ENCODE measurements at regions not wholly inside any gene's neighbourhood (a gene's known extent, or its start where the extent isn't known, plus 50 kb on each side); places are given as distances from the start of the nearest gene placed in this dataset.
"Not testable (repeated sequence)": the region's sequence is repeated elsewhere in the genome, so short reads cannot be mapped to it uniquely, and the experiment has no call there.

- no peak for DNase-seq
These were observed 523.4 kb downstream of the TENT5A start for GRCh38 chr6:81228912-81229555.

- DNase-seq, result no peak
These were observed 525.5 kb downstream of the TENT5A start for GRCh38 chr6:81226957-81227356.

DNA sequence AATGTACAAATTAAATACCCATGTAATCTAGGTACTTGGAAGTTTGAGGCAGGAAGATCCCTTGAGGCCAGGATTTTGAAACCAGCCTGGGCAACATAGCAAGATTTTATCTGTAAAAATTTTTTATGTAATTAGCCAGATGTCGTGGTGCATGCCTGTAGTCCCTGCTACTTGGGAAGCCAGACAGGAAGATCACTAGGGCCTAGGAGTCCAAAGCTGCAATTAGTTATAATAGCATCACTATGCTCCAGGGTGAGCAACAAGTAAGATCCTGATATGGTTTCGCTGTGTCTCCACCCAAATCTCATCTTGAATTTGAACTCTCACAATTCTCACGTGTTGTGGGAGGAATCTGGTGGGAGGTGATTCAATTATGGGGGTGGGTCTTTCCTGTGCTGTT, 535.8 kb downstream of the TENT5A start:
- no peak for DNase-seq

GRCh38 chr6:81215092-81215432, 537.4 kb downstream of the TENT5A start:
- peak; percentile 67 for DNase-seq

DNA sequence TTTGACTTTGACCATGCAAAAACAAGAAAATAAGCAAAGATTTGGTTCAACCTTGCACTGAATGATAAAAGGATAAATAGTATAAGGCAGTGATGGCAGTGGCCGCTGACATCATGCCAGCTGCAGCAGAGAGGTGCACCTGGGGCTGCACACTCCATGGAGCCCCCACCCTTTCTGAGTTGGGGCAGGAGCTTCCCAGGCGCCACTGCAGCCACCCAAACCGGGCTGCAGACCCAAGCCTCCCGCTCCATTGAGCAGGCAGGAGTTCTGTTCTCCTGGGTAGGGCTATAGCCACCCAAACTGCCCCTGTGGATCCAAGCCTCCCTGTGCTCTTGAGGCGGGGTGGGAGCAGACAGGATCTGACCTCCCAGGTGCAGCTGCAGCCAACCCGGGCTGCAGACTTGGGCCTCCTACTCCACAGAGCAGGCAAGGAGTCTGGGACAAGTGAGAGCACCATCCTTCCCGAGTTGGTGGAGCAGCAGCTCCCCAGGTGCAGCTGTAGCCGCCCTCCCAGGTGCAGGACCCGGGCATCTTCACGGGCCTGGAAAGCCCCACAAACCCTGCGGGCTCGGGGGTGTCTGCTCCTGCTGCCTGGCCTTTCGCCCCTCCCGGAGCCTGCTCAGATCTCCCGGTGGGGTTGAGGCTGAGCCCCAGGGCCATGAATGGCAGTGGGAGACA, 537.9 kb downstream of the TENT5A start:
- no peak for DNase-seq

- DNase-seq, result no peak
These were observed 547.8 kb downstream of the TENT5A start for GRCh38 chr6:81204731-81205130.

DNA sequence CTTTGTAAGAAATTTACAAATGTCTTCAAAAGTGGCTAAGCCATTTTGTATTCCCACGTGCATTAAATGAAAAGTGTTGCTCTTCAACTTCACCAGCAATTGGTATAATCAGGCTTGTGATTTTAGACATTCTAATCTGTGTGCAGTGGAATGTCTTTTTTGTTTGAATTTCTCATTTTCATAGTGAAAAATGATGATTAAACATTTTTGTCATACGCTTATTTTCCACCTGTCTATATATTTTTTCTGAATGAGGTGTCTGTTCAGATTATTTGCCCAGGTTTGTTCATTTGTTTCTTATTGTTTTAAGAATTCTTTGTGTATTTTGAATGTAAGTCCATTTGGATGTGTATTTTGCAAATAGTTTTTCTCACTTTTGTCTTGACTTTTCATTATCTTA, 558.1 kb downstream of the TENT5A start:
- no peak for DNase-seq

DNA sequence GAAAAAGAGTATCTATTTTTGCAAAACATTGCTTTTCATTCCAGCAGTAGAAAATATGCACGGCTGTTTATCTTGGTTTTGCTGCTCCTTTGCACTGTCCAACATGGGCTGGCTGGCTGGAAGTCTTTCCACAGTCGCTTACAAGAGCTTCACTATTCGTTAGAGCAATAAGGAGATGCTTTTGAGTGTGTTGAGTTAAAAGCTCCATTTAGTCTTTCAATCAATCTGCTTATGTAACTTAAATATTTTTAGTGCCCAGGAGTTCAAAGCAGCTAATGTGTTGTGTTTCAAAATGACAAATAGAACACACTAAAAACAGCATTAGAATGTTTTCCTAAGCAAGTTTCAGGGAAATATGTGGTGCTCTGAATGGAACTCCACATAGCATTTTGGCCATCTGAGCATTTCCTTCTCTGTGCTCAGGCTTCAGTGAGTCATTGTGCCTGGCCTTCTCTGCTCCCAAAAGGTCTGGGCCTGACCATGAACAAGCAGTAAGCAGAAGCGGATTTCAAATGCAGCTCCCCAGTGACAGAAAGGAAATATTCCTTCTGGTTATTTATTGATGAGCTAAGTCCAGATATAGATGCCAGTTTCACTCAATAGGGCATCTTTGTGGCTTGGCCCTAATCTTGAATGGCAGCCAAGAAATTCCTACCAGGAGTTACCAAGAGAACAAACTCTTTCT, 580.3 kb downstream of the TENT5A start:
- DNase-seq, result no peak

DNA sequence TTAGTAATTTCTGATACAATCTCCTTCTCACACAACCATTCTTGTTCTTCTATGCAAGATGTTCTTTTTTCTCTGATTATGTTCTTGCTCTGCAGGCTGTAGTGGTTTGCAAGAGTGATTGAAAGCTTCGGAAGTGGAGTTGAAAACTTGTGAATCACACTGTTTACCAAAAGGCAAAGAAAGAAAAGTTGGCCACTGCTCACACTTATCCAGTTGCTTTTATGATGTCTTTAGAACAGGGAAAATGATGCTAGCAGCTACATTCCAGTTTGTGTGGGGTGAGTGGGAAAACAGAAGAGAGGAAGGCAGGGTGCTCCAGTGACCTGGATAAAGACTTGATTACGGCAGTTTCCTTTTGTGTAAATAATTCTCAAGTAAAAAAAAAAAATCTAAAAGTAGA, 583.3 kb downstream of the TENT5A start:
- no peak for DNase-seq

- DNase-seq, result no peak
These were observed 585.7 kb downstream of the TENT5A start for GRCh38 chr6:81166770-81167169.

DNA sequence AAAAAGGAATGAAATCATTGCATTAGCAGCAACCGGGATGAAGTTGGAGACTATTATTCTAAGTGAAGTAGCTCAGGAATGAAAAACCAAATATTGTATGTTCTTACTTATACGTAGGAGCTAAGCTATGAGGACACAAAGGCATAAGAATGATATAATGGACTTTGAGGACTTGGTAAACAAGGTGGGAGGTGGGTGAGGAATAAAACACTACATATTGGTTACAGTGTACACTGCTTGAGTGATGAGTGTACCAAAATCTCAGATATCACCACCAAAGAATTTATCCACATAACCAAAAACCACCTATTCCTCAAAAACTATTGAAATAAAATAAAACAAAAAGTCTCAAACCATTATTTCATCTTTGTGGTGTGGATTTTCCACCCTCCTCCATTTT, 593.5 kb downstream of the TENT5A start:
- no peak for DNase-seq

GRCh38 chr6:81148751-81149150, 603.7 kb downstream of the TENT5A start:
- DNase-seq, result no peak

DNA sequence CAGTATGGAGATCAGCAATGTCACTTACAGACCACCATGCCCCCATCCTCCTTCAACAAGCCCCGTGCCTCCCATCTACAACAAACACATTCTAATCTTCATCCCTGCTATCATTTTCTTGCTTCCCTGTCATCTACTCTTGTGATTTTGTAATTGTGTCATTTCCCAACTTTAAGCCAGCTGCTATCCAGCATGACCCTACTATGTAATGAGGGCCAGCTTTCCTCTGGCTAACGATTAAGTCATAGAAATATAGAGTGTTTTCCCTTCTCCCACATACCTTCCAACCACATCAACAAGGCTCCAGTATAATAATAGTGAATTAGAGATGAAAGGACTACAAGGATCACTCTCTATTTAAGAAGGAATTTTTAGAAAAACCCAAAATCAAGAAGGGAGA, 607.0 kb downstream of the TENT5A start:
- no peak for DNase-seq

DNA sequence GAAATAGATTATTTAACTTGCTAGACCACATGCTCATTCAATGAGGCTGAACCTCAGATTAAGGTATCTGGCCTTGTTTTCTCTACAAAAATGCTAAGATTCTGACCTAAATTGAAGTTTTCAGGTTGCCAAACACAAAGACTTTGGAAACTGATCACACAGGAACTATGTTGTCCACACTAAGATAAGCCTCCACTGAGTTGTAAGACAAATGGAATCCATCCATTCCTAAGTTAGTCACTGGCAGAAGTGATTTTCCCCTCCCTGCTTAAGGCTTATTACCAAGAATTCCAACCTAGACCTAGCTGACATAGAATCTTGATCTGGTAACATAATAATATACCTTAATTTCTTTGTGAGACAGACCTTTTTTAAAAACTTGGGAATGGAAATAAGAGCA, 608.1 kb downstream of the TENT5A start:
- no peak for DNase-seq

DNA sequence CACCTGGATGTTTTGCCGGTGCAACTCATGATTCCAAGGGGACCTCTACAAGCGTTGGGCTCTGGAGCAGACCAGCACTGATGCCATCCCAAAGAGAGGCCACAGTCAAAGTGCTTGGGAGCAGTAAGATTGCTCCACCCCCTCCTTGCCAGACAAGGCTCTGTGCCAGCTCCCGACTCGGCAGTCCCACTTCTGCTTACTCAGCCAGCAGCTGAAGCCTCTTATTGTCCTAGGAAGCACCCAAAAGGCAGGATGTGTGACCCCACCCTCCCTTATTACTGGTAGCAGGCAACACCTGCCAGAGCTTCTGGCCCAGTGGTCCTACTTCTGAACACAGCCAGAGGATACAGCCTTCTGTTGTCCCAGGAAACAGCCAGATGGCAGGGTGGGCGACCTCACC, 614.2 kb downstream of the TENT5A start:
- DNase-seq, result no peak

GRCh38 chr6:81130969-81131368, 621.5 kb downstream of the TENT5A start:
- DNase-seq, result no peak

DNA sequence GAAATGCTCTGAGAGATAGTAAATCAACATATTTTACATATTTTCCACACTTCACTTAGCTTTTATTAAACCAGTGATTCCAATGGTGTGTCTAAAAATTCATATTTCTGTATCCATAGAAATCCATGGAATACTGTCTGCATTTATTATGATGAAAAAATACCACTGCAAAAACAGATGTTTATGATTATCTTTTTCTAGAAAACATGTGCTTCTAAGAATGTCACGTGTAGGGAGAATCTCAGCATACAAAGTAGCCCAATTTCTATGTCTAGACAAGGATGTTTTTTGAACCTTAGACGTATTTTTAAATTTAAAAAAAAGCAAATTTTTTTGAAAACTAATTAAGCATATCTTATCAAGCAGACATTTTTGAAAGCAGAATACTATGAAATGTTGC, 622.4 kb downstream of the TENT5A start:
- no peak for DNase-seq

DNA sequence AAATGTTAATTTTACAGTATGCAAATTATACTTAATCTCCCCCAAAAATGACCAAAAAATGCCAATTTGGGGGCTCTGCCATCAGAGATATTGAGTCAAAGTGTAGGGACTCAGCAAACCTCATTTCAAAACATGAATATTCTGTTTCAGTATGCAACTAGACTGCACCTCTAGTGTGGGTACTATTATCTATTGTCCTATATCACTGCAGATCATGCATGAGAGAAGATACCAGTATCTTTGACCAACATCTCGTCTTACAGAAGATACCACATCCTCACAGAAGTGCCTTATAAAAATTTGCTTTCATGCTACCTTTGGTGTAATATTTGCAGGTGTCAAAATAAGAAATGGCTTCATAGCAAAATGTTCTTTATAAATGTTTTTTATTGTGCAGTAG, 623.8 kb downstream of the TENT5A start:
- no peak for DNase-seq

GRCh38 chr6:81126150-81126549, 626.3 kb downstream of the TENT5A start:
- no peak for DNase-seq

GRCh38 chr6:81120280-81120679, 632.2 kb downstream of the TENT5A start:
- no peak for DNase-seq

DNA sequence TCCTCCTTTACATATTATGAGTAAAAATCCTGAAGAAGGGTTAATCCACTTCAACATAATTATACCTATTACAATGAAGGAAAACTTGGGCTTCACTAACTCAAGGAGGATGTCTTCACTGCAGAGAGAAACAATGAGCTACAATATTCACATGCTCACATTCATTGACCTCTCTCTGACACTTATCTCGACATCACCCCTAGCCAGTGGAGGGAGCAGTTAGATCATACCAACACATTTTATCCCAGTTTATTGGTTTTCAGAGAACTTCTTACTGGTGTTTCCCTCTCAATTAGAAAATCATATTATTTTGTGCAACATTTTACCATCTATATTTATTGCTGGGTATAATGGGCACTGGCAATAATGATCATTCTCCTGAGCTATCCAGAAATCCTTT, 646.5 kb downstream of the TENT5A start:
- DNase-seq, result no peak

GRCh38 chr6:81098109-81098814, 654.2 kb downstream of the TENT5A start:
- DNase-seq, result no peak

DNA sequence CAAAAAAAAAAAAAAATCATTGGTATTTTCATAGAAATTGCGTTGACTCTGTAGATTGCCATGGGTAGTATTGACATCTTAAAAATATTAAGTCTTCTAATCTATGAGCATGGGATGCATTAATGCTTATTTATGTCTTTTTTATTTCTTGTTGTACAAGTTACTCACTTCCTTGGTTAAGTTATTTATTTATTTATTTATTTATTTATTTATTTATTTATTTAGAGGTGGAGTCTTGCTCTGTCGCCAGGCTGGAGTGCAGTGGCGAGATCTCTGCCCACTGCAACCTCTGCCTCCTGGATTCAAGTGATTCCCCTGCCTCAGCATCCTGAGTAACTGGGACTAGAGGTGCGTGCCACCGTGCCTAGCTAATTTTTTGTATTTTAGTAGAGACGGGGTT, 656.0 kb downstream of the TENT5A start:
- DNase-seq, result not testable (repeated sequence)

GRCh38 chr6:81093051-81093450, 659.4 kb downstream of the TENT5A start:
- DNase-seq, result no peak
